Erythroblast (primary cell): ENCODE measurements at regions not wholly inside any gene's neighbourhood (a gene's known extent, or its start where the extent isn't known, plus 50 kb on each side); places are given as distances from the start of the nearest gene placed in this dataset.

Experiments
- GATA1 ChIP-seq: IDR thresholded peaks from 2 replicates; pipeline ENCODE4 v1.6.1; 2011; ENCODE audit warnings: low read depth, mild to moderate bottlenecking, control low read depth, low read length, moderate library complexity
- POLR2A ChIP-seq: IDR thresholded peaks from 2 replicates; pipeline ENCODE4 v1.6.1; 2011; ENCODE audit warnings: mild to moderate bottlenecking, low read length

- TF ChIP-seq POLR2A, result no peak
- no peak for TF ChIP-seq GATA1
These were observed 126.0 kb downstream of the SKIDA1 start for GRCh38 chr10:21399392-21400035.
